ENCODE measurements at regions not wholly inside any gene's neighbourhood (a gene's known extent, or its start where the extent isn't known, plus 50 kb on each side); places are given as distances from the start of the nearest gene placed in this dataset.

DNA sequence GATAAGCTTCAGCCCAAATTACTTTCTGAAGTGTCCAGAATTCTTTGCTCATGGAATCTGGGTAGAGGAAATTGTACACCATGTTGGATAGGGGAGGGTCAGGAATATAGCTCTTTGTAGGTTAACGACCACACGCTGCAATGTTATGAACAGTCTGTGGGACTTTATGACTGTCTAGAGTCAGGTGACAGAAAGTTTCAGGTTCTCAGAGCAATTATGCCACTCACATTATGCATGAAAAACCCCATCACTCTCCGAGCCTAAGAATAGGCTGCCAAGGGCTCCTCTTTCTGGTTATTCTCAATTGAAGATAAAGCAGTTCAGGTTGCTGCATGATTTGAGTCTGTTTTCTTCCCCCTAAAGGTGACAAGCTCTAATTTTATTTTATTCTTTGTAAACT lies 430.9 kb downstream of the ATP23 start:
- ATAC-seq (no peak), DNase-seq (no peak)
- Histone ChIP-seq H3K27ac (no peak overlapping the region), H3K4me3 (no peak overlapping the region), H3K9me3 (no peaks in the 10 kb centered on the region), H3K4me1 (no peaks in the 10 kb centered on the region), H3K36me3 (ENCODE audit: insufficient read depth in 1 of 2, low read depth in 1 of 2) (no peaks in the 10 kb centered on the region), H3K27me3 (ENCODE audit: insufficient read depth in 3 of 3, low read length in 2 of 3) (no peaks in the 10 kb centered on the region)
- TF ChIP-seq, protein P1, sequence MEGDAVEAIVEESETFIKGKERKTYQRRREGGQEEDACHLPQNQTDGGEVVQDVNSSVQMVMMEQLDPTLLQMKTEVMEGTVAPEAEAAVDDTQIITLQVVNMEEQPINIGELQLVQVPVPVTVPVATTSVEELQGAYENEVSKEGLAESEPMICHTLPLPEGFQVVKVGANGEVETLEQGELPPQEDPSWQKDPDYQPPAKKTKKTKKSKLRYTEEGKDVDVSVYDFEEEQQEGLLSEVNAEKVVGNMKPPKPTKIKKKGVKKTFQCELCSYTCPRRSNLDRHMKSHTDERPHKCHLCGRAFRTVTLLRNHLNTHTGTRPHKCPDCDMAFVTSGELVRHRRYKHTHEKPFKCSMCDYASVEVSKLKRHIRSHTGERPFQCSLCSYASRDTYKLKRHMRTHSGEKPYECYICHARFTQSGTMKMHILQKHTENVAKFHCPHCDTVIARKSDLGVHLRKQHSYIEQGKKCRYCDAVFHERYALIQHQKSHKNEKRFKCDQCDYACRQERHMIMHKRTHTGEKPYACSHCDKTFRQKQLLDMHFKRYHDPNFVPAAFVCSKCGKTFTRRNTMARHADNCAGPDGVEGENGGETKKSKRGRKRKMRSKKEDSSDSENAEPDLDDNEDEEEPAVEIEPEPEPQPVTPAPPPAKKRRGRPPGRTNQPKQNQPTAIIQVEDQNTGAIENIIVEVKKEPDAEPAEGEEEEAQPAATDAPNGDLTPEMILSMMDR (IDR thresholded peaks at IDR 0.05): no peak
- intact Hi-C loops (cut with DNase I): no loop called here
- WGBS, 3 donors: 36 to 57% (median 43%) methylated on average over 3 of the region's 3 CpGs

DNA sequence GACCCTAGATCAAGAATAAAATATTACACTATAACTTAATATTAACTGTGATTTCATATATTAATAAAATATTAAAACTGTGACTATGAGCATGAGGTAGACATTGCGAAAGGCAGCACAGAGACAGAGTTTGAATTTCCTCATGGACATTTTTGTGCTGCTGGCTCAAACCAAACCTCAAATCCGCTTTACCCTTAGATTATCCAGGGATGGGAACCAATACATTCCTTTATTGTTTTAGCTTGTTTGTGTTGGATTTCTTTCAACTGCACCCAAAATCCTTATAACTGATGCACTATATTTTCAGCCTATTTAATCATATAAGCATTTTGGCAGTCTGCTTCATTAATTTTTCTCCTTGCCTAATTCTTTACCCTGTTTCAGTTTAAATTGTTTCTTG lies 436.7 kb downstream of the ATP23 start:
- H3K27ac ChIP-seq: no peak overlapping the region
- ATAC-seq: no peak
- intact Hi-C loops (cut with DNase I): no loop called here
- DNase-seq: no peak
- WGBS, 3 donors: 90 to 96% (median 91%) methylated on average over 2 of the region's 2 CpGs
- TF ChIP-seq, protein P1 (IDR thresholded peaks at IDR 0.05): no peak
- H3K4me1 ChIP-seq: no peaks in the 10 kb centered on the region
- H3K27me3 ChIP-seq (ENCODE audit: insufficient read depth in 3 of 3, low read length in 2 of 3): no peaks in the 10 kb centered on the region
- no peaks in the 10 kb centered on the region for H3K36me3 ChIP-seq (ENCODE audit: insufficient read depth in 1 of 2, low read depth in 1 of 2)
- H3K9me3 ChIP-seq: no peaks in the 10 kb centered on the region
- H3K4me3 ChIP-seq: no peak overlapping the region

DNA sequence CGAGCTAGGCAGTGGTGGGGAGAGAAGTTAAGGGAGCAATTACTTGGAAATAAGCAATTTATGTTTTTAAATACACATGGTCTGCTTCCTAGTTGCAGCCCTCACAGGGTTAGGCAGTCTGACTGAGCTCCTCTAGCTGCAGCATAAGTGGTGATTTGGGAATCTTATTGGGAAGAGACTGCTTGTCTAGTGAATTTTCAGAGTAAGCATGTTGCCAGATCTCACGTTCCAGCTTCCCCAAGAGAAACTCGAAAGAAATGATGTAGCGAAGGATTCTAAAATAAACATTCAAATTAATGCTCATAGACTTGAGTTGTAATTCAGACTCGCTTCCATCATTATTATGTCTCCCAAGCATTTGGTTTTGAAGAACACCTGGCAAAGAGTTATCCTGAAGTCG lies 440.2 kb downstream of the ATP23 start:
- TF ChIP-seq, protein P1 (IDR thresholded peaks at IDR 0.05): no peak
- no peak overlapping the region for H3K4me3 ChIP-seq
- H3K9me3 ChIP-seq: no peaks in the 10 kb centered on the region
- H3K36me3 ChIP-seq (ENCODE audit: insufficient read depth in 1 of 2, low read depth in 1 of 2): no peaks in the 10 kb centered on the region
- no peaks in the 10 kb centered on the region for H3K27me3 ChIP-seq (ENCODE audit: insufficient read depth in 3 of 3, low read length in 2 of 3)
- ATAC-seq: no peak
- WGBS, 3 donors: 75 to 80% (median 79%) methylated on average over 6 of the region's 6 CpGs
- H3K27ac ChIP-seq: no peak overlapping the region
- intact Hi-C loops (cut with DNase I): no loop called here
- no peaks in the 10 kb centered on the region for H3K4me1 ChIP-seq
- DNase-seq: no peak

DNA sequence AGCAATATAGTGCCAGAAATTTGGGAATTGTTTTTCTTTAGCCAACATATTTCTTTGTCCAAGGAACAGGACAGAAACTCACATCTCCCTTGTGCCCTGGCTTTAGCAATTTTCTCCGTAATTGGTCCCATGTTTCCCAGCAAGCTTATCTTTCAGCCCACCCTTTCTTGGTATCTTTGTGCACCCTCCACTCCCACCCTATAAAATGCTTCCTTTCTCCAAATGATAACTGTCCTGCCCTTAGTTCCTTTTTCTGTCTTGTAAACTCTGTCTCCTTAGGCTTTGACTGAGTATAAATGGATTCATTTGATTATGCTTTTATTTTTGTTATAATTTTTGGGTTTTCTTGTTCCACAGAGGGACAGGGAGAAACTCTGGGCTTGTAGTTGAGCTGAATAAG lies 442.8 kb downstream of the ATP23 start:
- H3K4me3 ChIP-seq: no peak overlapping the region
- TF ChIP-seq, protein P1 (IDR thresholded peaks at IDR 0.05): no peak
- intact Hi-C loops (cut with DNase I): no loop called here
- H3K4me1 ChIP-seq: no peaks in the 10 kb centered on the region
- no peak overlapping the region for H3K27ac ChIP-seq
- H3K9me3 ChIP-seq: no peaks in the 10 kb centered on the region
- WGBS, 3 donors: 65 to 86% (median 70%) methylated on average over 1 of the region's 1 CpG
- no peak for ATAC-seq
- DNase-seq: no peak
- no peaks in the 10 kb centered on the region for H3K27me3 ChIP-seq (ENCODE audit: insufficient read depth in 3 of 3, low read length in 2 of 3)
- H3K36me3 ChIP-seq (ENCODE audit: insufficient read depth in 1 of 2, low read depth in 1 of 2): no peaks in the 10 kb centered on the region

DNA sequence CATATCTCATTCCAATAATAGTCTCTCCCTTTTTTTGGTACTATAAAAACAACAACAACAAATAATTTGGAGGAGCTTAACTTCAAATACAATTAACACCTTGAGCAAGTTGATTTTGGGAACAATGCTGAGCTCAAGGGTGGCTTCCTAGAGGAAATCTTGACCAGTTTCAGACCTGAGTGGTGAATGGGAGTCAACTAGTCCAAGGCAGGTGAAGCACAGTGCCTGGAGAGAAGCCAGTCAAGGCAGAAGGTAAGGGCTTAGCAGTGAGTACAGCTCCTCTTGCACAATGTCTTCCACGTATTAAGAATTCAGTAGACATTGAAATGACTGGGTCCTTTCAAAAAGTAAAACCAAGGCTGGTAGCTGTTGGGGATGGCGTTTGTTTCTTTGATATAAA lies 444.8 kb downstream of the ATP23 start:
- H3K4me1 ChIP-seq: no peaks in the 10 kb centered on the region

More for the DNA sequence above, 444.8 kb downstream of the ATP23 start:
- Histone ChIP-seq H3K9me3 (no peaks in the 10 kb centered on the region), H3K4me3 (no peak overlapping the region), H3K27me3 (ENCODE audit: insufficient read depth in 3 of 3, low read length in 2 of 3) (no peaks in the 10 kb centered on the region), H3K36me3 (ENCODE audit: insufficient read depth in 1 of 2, low read depth in 1 of 2) (no peaks in the 10 kb centered on the region), H3K27ac (no peak overlapping the region)
- ATAC-seq: no peak
- WGBS, 3 donors: 74 to 84% (median 76%) methylated on average over 2 of the region's 2 CpGs
- no peak for DNase-seq
- intact Hi-C loops (cut with DNase I): no loop called here
- TF ChIP-seq, protein P1 (IDR thresholded peaks at IDR 0.05): no peak
